WTC11 (cell line): ENCODE measurements at regions not wholly inside any gene's neighbourhood (a gene's known extent, or its start where the extent isn't known, plus 50 kb on each side); places are given as distances from the start of the nearest gene placed in this dataset.

Experiments used
- ATAC-seq: fragments of 200-7000 bp; cut with Tn5 transposase; 2 replicates; pipeline ENCODE4 v1.10.0; 2021; ENCODE audit warnings: mild to moderate bottlenecking, moderate library complexity
- CTCF ChIA-PET: fragments of 300-600 bp; sonication (Branson Sonifier 250); formaldehyde crosslinking; loops from one replicate; lab custom pipeline; 2021; ENCODE audit warnings: antibody characterized with exemption; lab: Charles Lee
- POLR2A ChIA-PET: fragments of 350-600 bp; sonication (Branson Sonifier 250); formaldehyde crosslinking; loops from one replicate; lab custom pipeline; 2021; ENCODE audit warnings: antibody characterized with exemption; lab: Charles Lee
- DNase-seq: peaks from one replicate; pipeline ENCODE4 v3.0.0; 2021; ENCODE audit warnings: low spot score
- H3K27ac Mint-ChIP-seq: 2 replicates; pipeline ENCODE4 v1.8.0; 2021; ENCODE audit warnings: mixed read lengths
- H3K27me3 Mint-ChIP-seq: 2 replicates; pipeline ENCODE4 v1.8.0; 2021; ENCODE audit warnings: low read depth, mild to moderate bottlenecking, moderate library complexity, mixed read lengths
- H3K36me3 Mint-ChIP-seq: 2 replicates; pipeline ENCODE4 v1.8.0; 2021; ENCODE audit warnings: mixed read lengths
- H3K4me1 Mint-ChIP-seq: 2 replicates; pipeline ENCODE4 v1.8.0; 2022; ENCODE audit warnings: mixed read lengths
- H3K4me3 Mint-ChIP-seq: 2 replicates; pipeline ENCODE4 v1.8.0; 2021; ENCODE audit warnings: mild to moderate bottlenecking, moderate library complexity, mixed read lengths
- H3K9me3 Mint-ChIP-seq: 2 replicates; pipeline ENCODE4 v1.8.0; 2021; ENCODE audit warnings: mixed read lengths
- CBFB ChIP-seq: sonication (generic); formaldehyde crosslinking; IDR thresholded peaks from 2 replicates; pipeline ENCODE4 v1.8.1; 2022; ENCODE audit warnings: mild to moderate bottlenecking, low read depth, missing genetic modification reagents
- FOXK1 ChIP-seq: sonication (generic); formaldehyde crosslinking; IDR thresholded peaks from 2 replicates; pipeline ENCODE4 v1.8.0; 2022; ENCODE audit warnings: mild to moderate bottlenecking, moderate library complexity, missing genetic modification reagents
- FOXP1 ChIP-seq: sonication (generic); formaldehyde crosslinking; IDR thresholded peaks from 2 replicates; pipeline ENCODE4 v1.8.0; 2022; ENCODE audit warnings: missing genetic modification reagents, mild to moderate bottlenecking, moderate library complexity, borderline replicate concordance
- KAT7 ChIP-seq: sonication (generic); formaldehyde crosslinking; IDR thresholded peaks from 2 replicates; pipeline ENCODE4 v1.8.1; 2023; ENCODE audit warnings: missing genetic modification reagents, mild to moderate bottlenecking, borderline replicate concordance
- NR2C2 ChIP-seq: sonication (generic); formaldehyde crosslinking; IDR thresholded peaks from 2 replicates; pipeline ENCODE4 v1.8.0; 2022; ENCODE audit warnings: mild to moderate bottlenecking, missing genetic modification reagents
- PRRX2 ChIP-seq: fragments of 250-450 bp; sonication (Bioruptor Pico); IDR thresholded peaks from 2 replicates; pipeline ENCODE4 v1.8.0; 2021; ENCODE audit warnings: mild to moderate bottlenecking
- SMAD3 ChIP-seq: sonication (generic); formaldehyde crosslinking; IDR thresholded peaks from 2 replicates; pipeline ENCODE4 v1.8.0; 2022; ENCODE audit warnings: missing genetic modification reagents, mild to moderate bottlenecking, borderline replicate concordance
- SP1 ChIP-seq: sonication (generic); formaldehyde crosslinking; conservative IDR thresholded peaks from 2 replicates; pipeline ENCODE4 v1.8.1; 2022; ENCODE audit warnings: missing genetic modification reagents
- ZBTB21 ChIP-seq: sonication (generic); formaldehyde crosslinking; IDR thresholded peaks from 2 replicates; pipeline ENCODE4 v1.8.1; 2023; ENCODE audit warnings: mild to moderate bottlenecking, missing genetic modification reagents, borderline replicate concordance
- ZNF121 ChIP-seq: sonication (generic); formaldehyde crosslinking; IDR thresholded peaks from 2 replicates; pipeline ENCODE4 v1.8.0; 2023; ENCODE audit warnings: missing genetic modification reagents
- ZNF396 ChIP-seq: fragments of 250-450 bp; sonication (Bioruptor Pico); IDR thresholded peaks from 2 replicates; pipeline ENCODE4 v1.8.0; 2021; ENCODE audit warnings: mild to moderate bottlenecking, moderate library complexity, borderline replicate concordance
- TF ChIP-seq, protein P1 (sequence below): sonication (generic); formaldehyde crosslinking; IDR thresholded peaks from 2 replicates; pipeline ENCODE4 v1.8.1; 2023; ENCODE audit warnings: mild to moderate bottlenecking, missing genetic modification reagents, moderate library complexity
- TF ChIP-seq, protein P2 (sequence below): sonication (generic); formaldehyde crosslinking; IDR thresholded peaks from 2 replicates; pipeline ENCODE4 v1.8.1; 2022; ENCODE audit warnings: low read depth, mild to moderate bottlenecking, moderate library complexity, missing genetic modification reagents, borderline replicate concordance
- TF ChIP-seq, protein P3 (sequence below): sonication (generic); formaldehyde crosslinking; IDR thresholded peaks from 2 replicates; pipeline ENCODE4 v1.8.1; 2023; ENCODE audit warnings: mild to moderate bottlenecking, missing genetic modification reagents
- TF ChIP-seq, protein P4 (sequence below): fragments of 250-450 bp; sonication (Bioruptor Pico); IDR thresholded peaks from 2 replicates; pipeline ENCODE4 v1.8.0; 2021; ENCODE audit warnings: mild to moderate bottlenecking
- TF ChIP-seq, protein P5 (sequence below): fragments of 250-450 bp; sonication (Bioruptor Pico); IDR thresholded peaks from 2 replicates; pipeline ENCODE4 v1.9.0; 2021; ENCODE audit warnings: mild to moderate bottlenecking, borderline replicate concordance
- TF ChIP-seq, protein P6 (sequence below): sonication (generic); formaldehyde crosslinking; conservative IDR thresholded peaks from 2 replicates; pipeline ENCODE4 v1.8.1; 2022; ENCODE audit warnings: mild to moderate bottlenecking, missing genetic modification reagents
- TF ChIP-seq, protein P7 (sequence below): sonication (generic); formaldehyde crosslinking; IDR thresholded peaks from 2 replicates; pipeline ENCODE4 v1.8.1; 2022; ENCODE audit warnings: mild to moderate bottlenecking, missing genetic modification reagents, moderate library complexity, borderline replicate concordance

DNA sequence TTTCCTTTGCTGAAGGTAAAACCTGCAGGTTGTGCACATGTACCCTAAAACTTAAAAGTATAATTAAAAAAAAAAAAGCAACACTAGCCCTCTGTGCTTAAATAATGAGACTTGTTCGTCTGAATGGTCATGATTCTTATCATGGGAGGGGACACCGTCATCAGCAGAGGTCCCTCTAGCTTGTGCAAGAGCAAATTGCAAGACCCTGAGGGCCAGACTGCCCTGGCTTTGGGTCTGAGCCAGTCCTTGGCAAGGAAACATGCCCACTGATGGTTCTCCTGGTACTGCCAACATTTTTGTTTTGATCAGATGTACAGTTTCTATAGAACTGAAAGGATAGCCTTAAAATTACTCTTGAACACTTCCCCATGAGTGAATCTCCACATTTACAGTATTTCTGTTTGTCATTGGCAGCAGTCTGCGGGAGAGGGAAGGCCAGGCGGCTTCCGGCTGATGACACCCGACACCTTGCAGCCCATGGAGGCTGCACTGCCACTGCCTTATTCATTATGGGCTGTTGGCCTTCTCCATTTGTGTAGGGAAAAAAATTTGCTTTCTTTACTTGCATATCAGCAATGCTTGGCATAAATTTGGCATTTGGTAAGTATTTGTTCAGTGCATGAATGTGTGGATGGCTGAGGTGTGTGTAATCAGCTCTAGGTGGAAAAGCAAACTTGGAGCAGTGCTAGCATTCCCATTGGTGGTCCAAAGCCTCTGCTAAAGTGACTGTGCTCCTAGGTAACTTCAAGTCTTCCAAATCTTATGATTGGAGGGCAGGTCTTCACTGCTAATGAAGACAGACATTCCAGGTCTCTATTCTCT lies 161.6 kb upstream of the ALKAL2 start:
- ChIA-PET CTCF (interaction anchor here (1.0 to 1.2 kb wide), 2 partner anchors 12 to 117 kb away, joined by 3 read pairs; no protein-coding TSS in a partner anchor), POLR2A (no interaction called here)
- Mint-ChIP-seq H3K4me1 (peaks cover 11% of the 10 kb centered on the region), H3K27me3 (no peaks in the 10 kb centered on the region), H3K27ac (no peak overlapping the region), H3K4me3 (no peak overlapping the region), H3K9me3 (no peaks in the 10 kb centered on the region), H3K36me3 (no peaks in the 10 kb centered on the region)
- DNase-seq (no peak), ATAC-seq (peak; percentile 82)
- TF ChIP-seq ZNF121 (CRISPR knock-in tag), result peak; percentile 54; the same call in 1 of the 2 replicates
- TF ChIP-seq, protein P1, sequence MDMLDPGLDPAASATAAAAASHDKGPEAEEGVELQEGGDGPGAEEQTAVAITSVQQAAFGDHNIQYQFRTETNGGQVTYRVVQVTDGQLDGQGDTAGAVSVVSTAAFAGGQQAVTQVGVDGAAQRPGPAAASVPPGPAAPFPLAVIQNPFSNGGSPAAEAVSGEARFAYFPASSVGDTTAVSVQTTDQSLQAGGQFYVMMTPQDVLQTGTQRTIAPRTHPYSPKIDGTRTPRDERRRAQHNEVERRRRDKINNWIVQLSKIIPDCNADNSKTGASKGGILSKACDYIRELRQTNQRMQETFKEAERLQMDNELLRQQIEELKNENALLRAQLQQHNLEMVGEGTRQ, result no peak
- TF ChIP-seq ZNF396 (CRISPR knock-in tag), result no peak

DNA sequence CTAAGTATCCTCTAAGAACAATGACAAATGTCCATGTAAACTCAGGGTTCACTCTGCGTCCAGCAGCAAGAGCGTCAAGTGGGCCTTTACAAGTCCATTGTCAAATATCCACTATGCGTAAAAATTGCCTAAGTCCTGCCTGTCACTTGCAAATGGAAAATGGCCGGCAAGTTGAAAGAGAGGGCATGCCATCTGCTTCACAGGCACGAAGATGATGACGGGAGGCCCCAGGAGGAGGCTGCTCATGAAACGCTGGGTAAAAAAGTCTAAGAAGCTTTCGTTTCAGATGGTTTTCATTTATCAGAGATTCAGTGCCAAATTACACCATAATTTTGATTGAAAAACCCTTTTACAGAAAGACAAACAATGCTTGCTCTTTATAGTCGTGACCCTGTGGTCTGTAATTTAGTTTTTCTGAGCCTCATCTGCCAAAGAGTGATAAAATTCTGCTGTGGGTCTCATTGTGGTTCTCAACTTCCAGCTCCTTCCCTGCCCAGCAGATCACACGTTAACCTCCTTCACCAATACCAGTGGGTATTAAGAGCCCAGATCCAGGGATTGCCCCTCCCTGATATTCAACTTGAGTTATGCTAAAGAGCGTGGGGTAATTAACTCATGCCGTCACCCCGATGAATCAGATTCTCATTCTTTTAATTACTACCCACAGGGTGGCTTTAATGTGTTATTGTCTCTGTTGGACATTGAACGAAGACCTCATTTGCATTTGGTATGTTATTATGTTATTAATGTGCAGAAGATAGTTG lies 160.2 kb upstream of the ALKAL2 start:
- no peak for ATAC-seq
- TF ChIP-seq SP1 (CRISPR knock-in tag) (no peak), FOXP1 (CRISPR knock-in tag) (no peak), SMAD3 (CRISPR knock-in tag) (no peak), PRRX2 (CRISPR knock-in tag) (no peak), FOXK1 (no peak), ZBTB21 (no peak), KAT7 (CRISPR knock-in tag) (no peak), CBFB (CRISPR knock-in tag) (no peak), NR2C2 (no peak)
- TF ChIP-seq, protein P2, sequence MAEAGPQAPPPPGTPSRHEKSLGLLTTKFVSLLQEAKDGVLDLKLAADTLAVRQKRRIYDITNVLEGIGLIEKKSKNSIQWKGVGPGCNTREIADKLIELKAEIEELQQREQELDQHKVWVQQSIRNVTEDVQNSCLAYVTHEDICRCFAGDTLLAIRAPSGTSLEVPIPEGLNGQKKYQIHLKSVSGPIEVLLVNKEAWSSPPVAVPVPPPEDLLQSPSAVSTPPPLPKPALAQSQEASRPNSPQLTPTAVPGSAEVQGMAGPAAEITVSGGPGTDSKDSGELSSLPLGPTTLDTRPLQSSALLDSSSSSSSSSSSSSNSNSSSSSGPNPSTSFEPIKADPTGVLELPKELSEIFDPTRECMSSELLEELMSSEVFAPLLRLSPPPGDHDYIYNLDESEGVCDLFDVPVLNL (CRISPR knock-in tag), result no peak
- TF ChIP-seq, protein P3, sequence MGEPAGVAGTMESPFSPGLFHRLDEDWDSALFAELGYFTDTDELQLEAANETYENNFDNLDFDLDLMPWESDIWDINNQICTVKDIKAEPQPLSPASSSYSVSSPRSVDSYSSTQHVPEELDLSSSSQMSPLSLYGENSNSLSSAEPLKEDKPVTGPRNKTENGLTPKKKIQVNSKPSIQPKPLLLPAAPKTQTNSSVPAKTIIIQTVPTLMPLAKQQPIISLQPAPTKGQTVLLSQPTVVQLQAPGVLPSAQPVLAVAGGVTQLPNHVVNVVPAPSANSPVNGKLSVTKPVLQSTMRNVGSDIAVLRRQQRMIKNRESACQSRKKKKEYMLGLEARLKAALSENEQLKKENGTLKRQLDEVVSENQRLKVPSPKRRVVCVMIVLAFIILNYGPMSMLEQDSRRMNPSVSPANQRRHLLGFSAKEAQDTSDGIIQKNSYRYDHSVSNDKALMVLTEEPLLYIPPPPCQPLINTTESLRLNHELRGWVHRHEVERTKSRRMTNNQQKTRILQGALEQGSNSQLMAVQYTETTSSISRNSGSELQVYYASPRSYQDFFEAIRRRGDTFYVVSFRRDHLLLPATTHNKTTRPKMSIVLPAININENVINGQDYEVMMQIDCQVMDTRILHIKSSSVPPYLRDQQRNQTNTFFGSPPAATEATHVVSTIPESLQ (CRISPR knock-in tag), result no peak
- TF ChIP-seq, protein P4, sequence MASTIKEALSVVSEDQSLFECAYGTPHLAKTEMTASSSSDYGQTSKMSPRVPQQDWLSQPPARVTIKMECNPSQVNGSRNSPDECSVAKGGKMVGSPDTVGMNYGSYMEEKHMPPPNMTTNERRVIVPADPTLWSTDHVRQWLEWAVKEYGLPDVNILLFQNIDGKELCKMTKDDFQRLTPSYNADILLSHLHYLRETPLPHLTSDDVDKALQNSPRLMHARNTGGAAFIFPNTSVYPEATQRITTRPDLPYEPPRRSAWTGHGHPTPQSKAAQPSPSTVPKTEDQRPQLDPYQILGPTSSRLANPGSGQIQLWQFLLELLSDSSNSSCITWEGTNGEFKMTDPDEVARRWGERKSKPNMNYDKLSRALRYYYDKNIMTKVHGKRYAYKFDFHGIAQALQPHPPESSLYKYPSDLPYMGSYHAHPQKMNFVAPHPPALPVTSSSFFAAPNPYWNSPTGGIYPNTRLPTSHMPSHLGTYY (CRISPR knock-in tag), result no peak
- TF ChIP-seq, protein P5, sequence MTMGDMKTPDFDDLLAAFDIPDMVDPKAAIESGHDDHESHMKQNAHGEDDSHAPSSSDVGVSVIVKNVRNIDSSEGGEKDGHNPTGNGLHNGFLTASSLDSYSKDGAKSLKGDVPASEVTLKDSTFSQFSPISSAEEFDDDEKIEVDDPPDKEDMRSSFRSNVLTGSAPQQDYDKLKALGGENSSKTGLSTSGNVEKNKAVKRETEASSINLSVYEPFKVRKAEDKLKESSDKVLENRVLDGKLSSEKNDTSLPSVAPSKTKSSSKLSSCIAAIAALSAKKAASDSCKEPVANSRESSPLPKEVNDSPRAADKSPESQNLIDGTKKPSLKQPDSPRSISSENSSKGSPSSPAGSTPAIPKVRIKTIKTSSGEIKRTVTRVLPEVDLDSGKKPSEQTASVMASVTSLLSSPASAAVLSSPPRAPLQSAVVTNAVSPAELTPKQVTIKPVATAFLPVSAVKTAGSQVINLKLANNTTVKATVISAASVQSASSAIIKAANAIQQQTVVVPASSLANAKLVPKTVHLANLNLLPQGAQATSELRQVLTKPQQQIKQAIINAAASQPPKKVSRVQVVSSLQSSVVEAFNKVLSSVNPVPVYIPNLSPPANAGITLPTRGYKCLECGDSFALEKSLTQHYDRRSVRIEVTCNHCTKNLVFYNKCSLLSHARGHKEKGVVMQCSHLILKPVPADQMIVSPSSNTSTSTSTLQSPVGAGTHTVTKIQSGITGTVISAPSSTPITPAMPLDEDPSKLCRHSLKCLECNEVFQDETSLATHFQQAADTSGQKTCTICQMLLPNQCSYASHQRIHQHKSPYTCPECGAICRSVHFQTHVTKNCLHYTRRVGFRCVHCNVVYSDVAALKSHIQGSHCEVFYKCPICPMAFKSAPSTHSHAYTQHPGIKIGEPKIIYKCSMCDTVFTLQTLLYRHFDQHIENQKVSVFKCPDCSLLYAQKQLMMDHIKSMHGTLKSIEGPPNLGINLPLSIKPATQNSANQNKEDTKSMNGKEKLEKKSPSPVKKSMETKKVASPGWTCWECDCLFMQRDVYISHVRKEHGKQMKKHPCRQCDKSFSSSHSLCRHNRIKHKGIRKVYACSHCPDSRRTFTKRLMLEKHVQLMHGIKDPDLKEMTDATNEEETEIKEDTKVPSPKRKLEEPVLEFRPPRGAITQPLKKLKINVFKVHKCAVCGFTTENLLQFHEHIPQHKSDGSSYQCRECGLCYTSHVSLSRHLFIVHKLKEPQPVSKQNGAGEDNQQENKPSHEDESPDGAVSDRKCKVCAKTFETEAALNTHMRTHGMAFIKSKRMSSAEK (CRISPR knock-in tag), result no peak
- TF ChIP-seq, protein P6, sequence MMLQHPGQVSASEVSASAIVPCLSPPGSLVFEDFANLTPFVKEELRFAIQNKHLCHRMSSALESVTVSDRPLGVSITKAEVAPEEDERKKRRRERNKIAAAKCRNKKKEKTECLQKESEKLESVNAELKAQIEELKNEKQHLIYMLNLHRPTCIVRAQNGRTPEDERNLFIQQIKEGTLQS (CRISPR knock-in tag), result no peak
- TF ChIP-seq, protein P7, sequence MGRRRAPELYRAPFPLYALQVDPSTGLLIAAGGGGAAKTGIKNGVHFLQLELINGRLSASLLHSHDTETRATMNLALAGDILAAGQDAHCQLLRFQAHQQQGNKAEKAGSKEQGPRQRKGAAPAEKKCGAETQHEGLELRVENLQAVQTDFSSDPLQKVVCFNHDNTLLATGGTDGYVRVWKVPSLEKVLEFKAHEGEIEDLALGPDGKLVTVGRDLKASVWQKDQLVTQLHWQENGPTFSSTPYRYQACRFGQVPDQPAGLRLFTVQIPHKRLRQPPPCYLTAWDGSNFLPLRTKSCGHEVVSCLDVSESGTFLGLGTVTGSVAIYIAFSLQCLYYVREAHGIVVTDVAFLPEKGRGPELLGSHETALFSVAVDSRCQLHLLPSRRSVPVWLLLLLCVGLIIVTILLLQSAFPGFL (CRISPR knock-in tag), result no peak
- TF ChIP-seq, all 79 proteins: peak for 0
- CTCF ChIA-PET, result interaction anchor here (1.2 kb wide), 1 partner anchor 11 kb away, joined by 3 read pairs; no protein-coding TSS in a partner anchor
- POLR2A ChIA-PET, result no interaction called here
- Mint-ChIP-seq H3K4me3 (no peak overlapping the region), H3K27ac (no peak overlapping the region), H3K9me3 (no peaks in the 10 kb centered on the region), H3K27me3 (no peaks in the 10 kb centered on the region), H3K36me3 (no peaks in the 10 kb centered on the region), H3K4me1 (peaks cover 11% of the 10 kb centered on the region)
- DNase-seq, result no peak
